Body of pancreas (tissue), 4 donors: ENCODE measurements at regions not wholly inside any gene's neighbourhood (a gene's known extent, or its start where the extent isn't known, plus 50 kb on each side); places are given as distances from the start of the nearest gene placed in this dataset.

ENCODE experiments used
- POLR2A ChIP-seq, 3 donors: fragments of 450-650 bp; IDR thresholded peaks; one replicate each; pipeline ENCODE4 v1.6.1; 2016; ENCODE audit warnings: antibody characterized with exemption in 3 of 3, mild to moderate bottlenecking in 2 of 3
- TF ChIP-seq, protein P1 (sequence below), 7 experiments: fragments of 450-650 bp in 4 of 7; fragments of 200-600 bp in 3 of 7; sonication (generic) in 3 of 7; IDR thresholded peaks; one replicate each; pipeline ENCODE4 v1.5.1; 2016 to 2019; ENCODE audit warnings: antibody characterized with exemption in 7 of 7

DNA sequence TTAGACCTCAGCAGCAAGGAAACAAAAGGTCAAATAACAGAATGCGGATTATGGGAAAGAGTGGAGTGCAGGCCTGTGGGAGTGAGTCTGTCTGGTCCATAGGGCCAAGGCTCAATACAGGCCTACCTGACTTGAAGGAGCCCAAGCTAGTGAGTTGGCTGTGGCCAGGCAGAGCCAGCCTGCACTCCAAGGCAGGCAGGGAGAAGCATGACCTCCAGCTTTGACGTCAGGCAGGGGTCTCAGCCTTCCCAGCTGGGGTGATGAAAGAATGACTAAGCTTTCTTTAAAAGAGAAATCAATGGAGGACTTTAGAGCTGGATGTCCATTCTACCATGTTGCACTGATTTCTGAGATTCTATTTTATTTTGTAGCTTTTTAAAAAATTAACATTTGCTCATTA, 62.8 kb downstream of the RHOU start:
- TF ChIP-seq, protein P1, sequence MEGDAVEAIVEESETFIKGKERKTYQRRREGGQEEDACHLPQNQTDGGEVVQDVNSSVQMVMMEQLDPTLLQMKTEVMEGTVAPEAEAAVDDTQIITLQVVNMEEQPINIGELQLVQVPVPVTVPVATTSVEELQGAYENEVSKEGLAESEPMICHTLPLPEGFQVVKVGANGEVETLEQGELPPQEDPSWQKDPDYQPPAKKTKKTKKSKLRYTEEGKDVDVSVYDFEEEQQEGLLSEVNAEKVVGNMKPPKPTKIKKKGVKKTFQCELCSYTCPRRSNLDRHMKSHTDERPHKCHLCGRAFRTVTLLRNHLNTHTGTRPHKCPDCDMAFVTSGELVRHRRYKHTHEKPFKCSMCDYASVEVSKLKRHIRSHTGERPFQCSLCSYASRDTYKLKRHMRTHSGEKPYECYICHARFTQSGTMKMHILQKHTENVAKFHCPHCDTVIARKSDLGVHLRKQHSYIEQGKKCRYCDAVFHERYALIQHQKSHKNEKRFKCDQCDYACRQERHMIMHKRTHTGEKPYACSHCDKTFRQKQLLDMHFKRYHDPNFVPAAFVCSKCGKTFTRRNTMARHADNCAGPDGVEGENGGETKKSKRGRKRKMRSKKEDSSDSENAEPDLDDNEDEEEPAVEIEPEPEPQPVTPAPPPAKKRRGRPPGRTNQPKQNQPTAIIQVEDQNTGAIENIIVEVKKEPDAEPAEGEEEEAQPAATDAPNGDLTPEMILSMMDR (IDR thresholded peaks at IDR 0.05): no peak
- TF ChIP-seq POLR2A (IDR thresholded peaks at IDR 0.05): no peak
